ENCODE measurements at regions not wholly inside any gene's neighbourhood (a gene's known extent, or its start where the extent isn't known, plus 50 kb on each side); places are given as distances from the start of the nearest gene placed in this dataset.

DNA sequence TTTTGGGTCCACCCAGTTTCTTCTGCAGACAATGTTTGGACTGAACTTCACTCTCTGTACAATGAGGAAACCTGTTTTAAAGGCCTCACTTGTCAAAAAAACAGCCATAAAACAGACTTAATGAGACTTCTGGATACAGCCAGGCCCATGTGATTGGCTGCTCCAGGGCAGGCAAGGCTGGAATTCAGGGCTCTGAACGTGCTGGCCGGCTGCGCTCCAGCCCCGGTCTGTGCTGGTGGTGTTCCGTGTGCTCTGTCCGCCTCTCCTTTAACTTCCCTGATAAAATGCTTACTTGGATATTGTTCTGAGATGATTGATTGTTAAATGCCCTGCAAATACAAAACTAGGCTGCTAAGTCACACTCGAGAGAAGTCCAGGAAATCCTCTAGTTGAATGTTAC, 131.2 kb upstream of the KLF4 start:
- DNase-seq, result no peak

DNA sequence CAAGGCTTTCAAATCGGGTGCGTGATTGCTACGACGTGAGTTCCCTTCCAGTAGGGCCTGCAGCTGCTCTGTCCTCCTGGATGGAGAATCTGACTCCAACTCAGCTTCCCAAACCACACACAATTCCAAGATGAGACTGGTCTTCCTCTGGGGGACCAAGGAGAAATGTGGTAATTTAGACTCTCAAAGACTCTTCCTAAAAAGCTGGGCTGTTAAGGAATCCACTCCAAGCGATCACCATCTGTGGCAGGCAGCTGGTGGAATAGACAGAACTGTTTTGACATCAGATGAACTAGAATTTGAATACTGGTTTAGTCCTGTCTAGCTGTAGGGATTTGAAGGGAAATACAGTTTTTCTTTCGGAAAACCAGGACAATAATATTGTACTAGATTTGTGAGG, 130.7 kb upstream of the KLF4 start:
- DNase-seq, result no peak

DNA sequence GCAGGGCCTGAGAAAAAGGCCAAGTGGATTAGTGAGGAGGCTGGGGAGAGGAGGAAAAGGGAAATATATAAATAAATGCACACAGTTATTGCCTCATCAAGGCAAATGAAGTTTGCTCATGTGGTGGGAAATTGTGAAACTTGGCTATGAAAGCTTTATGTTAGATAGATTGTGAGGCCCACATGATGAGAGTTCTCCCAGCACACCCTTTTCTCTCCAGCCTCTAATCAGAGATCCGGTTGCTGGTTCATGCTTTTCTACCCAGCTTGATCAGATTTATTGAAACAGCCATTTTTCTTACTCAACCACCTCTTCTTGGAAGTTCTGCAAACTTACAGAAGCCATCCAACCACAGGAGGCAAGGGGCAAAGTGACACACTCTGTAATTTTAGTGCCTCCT, 125.8 kb upstream of the KLF4 start:
- DNase-seq, result peak; percentile 99

DNA sequence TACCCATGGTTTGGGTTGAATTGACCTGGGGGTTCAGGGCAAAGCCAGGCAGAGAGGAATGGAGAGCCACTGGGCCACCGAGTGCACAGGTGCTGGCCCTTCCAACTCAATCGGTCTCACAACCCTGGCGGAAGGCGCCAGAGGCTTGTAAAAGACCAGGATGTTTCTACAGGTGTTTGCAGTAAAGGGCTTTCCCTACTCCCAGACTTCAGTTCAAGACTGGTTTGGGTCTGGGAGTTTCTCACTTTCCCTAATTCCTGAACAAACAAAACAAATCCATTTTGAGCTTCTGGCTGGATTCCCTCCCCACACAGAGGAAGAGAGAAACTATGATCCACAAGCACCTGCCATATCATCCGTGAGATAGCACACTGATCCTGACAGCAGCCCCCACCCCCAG, 125.2 kb upstream of the KLF4 start:
- DNase-seq, result no peak

DNA sequence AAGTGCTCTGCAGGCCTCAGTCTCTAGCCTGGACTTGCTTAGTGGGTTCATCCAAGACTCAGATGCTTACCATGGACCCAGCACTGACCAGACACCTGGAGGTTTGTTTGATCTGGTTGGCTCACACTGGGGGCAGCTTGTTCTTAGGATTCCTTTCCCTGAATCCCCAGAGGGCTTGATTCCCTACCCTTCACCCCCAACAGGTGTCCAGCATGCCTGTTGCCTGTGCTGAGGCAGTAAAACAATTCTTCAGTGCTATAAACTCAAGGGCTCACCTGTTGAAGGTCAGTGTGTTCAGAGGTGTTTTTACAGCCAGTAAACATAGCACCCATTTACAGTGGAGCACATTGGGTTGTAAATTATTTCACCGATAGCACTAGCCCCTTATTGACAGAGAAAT, 123.8 kb upstream of the KLF4 start:
- DNase-seq, result no peak

DNA sequence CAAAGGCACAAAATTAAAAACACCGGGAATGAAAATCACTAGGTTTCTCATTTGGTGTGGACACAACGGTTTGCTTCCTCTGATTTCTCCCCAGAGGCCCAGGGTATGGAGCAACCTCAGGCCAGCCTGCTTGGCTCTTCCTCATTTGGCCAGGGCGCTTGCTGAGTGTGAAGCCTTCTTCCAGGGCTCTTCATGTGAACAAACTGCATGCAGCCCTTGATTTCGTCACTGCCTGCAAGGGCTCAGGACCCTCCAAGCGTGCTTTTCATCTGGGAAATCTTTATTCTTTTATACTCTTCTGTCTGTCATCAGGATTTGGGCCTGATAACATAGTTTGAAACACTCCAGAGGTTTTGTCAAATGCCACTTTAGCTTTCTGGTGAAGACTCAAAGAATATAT, 122.6 kb upstream of the KLF4 start:
- peak; percentile 95 for DNase-seq

DNA sequence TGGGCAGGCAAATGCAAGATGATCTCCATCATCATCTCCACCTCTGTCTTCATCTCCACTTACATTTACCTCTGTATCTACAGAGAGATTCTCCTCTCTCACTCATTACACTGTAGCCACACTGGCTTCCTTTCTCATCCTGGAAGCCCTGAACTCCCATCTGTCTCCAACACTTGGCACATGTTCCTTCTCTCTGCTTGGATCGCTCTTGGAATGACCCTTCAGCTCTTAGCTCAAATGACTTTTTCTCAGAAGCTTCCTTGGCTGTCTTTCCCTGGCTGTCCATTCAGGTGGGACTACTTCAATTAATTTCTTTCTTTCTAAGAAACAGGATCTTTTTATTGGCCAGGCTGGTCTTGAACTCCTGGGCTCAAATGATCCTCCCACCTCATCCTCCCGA, 120.0 kb upstream of the KLF4 start:
- DNase-seq, result no peak

DNA sequence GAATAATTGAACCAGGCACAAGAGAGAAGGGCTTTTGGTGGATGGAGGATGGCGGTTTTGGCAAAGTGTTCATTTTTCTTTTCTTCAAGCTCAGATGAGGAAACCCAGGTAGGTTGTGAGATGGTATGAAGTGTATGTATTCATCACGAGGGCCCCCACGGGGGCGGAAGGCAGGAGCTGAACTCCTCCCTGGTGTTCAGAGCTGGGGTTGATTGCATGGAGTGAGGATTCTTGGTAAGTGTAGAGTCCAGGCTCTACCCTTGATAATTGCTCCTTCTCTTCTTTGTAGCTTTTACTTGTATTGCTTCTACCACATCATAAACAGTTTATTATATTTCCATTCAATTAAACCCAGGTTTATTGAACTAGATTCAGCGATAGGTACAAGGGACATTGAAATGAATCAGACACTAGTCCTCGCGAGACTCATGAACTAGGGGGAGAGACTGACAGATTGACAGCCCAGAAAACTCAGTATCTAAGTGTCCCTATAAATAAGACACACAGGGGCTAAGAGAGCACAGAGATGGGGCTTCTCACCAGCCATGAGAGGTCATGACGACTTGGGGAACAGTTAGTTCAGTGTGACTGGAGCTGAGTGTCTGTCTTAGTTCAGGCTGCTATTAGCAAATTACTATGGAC, 116.7 kb upstream of the KLF4 start:
- DNase-seq, result no peak

DNA sequence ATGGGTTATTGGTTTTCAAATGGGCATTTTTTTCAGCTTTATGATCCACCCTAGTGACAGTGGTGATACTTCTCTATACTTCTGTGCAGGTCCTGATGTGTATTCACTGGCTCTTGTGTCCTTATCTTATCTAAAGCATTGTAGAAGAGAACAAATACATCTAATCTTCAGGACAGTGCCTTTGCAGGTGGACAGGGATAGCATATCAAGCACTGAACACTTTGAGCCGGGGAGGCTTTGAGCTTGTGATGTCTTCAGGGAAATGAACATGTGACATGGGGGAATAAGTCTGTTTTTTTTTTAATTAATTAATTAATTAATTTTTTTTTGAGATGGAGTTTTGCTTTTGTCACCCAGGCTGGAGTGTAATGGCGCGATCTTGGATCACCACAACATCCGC, 115.5 kb upstream of the KLF4 start:
- no peak for DNase-seq

DNA sequence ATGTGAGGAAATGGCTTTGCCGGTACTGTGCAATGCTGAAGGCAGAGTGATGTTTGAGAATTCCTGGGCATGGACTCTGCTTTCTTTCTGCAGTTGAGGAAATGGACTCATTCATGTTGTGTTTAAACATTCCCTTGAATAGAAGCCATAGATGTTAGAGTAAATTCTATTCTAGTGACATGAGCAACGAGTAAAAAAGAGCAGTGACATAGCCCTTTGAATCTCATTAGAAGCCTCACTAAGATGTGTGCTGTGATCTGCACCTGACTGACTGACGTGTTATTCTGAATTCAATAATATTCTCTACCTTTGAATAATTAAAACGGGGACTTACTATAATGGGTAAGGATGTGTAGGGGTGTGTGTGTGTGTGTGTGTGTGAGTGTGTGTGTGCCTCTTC, 113.7 kb upstream of the KLF4 start:
- no peak for DNase-seq

DNA sequence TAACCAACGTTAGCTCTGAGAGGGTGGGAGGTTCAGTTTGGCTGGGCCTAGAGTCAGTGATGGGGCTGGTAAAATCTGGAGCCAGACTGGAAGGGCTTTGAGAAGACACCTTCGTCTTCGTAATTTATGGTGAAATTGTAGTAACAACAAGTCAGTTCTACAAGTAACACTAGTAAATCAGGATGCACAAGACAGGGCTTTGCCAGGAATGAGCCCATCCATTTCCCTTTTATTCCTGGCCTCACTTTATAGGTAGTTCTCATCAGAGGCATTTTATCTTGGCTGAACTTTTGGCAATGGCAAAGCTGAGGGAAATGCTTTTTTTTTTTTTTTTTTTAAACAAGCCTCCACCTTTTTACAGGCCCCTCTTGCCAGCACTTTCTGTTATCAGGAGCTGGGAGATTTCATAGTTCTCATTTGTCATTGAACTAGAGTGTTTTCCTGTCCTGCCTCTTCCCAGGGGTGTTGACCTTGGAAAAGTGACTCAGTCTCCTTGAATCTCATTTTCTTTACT, 110.5 kb upstream of the KLF4 start:
- no peak for DNase-seq

DNA sequence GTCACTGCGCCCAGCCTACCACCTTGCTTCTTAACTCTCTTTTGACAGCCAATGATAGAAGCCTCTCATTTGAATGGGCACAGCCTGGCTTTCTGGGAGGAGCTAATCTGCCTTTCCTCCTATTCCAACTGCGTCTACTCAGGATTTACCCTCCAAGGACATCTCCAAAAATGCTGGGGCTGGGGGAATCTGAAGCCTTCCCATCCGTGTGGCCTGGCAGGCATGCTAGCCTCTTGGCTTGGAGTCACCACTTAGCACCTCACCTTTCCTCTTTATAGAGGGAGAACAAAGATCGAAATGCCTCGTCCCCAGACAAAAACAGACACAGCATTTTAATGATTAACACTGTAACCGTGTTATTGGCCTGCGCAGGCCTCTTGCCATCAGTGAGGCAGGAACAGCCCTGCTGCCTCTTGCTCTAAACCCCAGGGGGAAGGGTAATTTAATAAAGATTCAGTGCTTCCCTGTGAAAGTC, 108.2 kb upstream of the KLF4 start:
- DNase-seq, result no peak

DNA sequence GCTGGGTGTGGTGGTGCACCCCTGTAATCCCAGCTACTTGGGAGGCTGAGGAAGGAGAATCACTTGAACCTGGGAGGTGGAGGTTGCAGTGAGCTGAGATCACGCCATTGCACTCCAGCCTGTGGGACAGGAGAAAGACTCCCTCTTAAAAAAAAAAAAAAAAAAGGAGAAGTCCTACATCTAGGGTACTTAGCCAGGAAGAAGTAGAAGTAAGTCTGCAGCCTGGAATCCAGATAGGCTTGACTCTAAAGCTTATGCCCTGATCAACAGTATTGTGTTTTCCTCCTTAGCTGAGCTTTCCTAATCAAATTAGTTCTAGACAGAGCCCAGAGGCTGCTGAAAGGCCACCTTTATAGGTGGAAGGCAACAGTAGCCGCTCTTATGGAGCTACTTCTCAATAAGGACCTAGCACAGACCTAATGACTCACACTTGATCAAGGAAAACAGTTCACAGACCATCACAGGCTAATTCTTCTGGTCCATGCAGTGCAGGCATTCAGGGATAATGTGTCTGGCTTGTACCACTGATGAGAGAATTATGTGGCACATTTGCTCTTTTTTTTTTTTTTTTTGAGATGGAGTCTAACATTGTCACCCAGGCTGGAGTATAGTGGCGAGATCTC, 105.5 kb upstream of the KLF4 start:
- DNase-seq, result peak; percentile 53

DNA sequence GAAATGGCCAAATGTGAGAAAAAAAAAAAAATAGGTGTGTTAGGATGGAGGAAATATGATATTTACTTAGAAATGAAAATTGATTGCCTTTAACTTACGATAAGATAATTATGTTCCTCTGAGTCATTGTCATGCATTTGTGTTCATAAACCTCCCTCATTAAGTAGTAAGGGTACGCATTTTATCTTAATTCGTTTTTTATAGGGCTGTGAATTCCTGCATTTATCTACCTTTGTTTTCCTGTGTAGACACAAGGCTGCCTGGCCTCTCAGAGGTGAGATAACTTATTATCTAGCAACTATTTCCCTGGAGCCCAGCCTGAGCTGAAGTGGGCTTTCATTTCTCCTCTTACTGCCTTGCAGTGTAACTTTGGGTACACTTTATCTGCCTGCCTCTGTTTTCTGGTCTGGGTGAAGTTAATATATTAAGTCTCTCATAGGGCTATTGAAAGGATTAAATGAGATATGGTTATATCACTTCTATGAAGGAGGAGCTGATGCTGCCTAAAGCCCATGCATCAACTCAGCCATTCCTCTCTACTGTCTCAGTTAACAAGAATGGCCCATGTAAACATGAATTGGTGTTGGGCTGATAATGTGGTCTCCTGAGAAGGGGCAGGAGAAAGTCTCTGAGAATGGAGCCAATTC, 103.8 kb upstream of the KLF4 start:
- no peak for DNase-seq

DNA sequence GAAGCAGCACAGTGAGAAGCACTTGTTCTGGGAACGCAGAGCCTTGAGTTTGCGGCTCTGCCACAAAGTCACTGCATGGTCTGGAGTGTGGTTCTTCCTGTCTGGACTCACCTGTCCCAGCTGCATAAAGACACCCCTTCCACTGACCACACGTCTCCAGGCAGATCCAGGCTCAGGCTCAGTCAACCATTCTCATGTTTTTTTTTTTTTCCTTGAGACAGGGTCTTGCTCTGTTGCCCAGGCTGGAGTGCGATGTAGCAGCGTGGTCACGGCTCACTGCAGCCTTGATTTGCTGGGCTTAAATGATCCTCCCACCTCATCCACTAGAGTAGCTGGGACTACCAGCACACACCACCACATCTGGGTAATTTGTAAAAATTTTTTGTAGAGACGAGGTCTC, 102.9 kb upstream of the KLF4 start:
- no peak for DNase-seq

DNA sequence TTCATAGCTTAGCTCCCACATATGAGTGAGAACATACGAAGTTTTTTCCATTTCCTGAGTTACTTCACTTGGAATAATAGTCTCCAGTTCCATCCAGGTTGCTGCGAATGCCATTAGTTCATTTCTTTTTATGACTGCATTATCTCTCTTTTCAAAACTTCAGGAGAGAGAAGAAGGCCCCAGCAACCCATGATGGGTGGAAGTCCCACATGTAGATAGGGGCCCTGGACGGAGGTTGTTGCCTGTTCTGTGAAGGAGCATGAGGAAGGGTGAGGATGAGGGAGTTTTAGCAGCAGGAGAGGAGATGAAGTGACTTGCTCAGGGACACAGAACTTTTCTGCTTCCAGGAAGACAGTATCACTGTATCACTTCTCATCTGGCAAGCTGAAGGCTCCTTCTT, 102.2 kb upstream of the KLF4 start:
- no peak for DNase-seq

DNA sequence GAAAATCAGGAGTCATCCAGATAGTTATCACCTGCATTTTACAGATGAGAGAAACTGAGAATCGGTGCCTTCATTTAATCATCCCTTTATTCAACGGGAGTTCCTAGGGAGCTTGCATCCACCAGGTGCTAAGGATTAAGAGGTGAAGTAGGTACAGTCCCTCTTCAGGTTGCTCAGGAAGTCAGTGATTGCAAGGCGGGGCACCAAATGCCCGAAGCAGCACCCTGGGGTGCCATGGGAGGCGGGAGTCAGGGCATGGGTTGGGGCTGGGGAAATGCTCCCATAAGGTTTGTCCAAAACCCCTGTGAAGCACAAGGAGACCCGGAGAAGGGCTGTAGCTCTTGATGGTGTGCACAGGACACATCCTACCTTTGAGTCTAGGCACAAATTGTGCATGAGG, 98.8 kb upstream of the KLF4 start:
- DNase-seq, result no peak

DNA sequence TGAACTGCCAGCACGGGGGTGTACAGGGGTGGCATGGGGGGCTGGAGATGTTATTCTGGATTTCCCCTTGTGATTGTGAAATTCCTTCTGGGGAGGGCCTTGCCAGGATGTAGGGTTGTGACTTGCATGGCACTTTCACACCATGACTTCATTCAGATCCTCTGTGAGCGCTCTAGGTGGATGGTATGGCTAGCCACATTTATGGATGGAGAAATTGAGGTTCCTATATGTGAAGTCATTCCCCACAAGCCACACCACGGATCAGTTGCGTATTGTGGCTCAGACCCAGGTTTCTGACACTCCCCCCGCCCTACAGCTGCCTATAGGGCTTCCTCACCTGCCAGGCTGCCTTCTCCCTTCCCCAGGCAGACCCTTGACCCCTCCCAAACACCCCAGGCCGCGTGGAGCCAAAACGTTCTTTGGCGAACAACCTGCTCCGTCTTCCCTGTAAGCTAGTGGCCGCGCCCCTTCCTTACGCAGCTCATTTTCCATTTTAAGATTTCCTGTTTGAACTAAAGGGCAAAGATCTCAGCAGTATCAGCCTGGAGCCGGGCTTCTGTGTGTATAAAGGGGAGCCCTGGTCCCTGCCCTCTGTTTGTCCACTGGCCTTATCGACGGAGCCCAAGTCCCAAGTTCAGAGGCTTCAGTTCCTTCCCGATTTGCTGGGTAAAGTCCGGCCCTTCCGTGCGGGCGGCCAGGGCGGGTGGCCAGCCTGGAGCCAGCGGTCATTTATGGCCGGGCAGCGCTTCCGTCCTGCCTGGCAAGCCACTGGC, 97.8 kb upstream of the KLF4 start:
- peak; percentile 72 for DNase-seq

DNA sequence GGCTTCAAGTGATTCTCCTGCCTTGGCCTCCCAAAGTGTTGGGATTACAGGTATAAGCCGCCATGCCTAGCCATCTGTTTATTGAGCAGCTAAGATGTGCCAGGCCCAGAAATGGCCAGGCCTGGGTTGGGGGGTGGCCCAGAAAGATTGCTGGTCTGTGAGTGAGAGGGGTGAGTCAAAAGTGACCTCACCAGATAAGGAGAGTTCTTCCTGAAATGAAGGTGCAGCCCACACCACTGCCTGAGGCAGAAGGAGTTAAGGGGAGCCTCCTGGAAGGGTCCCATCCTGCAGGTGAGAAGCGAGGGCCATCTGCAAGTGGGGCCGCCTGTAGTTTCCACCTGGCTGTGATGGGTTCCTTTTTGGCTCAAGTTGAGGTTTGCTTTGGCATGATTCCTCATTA, 96.9 kb upstream of the KLF4 start:
- DNase-seq, result no peak

DNA sequence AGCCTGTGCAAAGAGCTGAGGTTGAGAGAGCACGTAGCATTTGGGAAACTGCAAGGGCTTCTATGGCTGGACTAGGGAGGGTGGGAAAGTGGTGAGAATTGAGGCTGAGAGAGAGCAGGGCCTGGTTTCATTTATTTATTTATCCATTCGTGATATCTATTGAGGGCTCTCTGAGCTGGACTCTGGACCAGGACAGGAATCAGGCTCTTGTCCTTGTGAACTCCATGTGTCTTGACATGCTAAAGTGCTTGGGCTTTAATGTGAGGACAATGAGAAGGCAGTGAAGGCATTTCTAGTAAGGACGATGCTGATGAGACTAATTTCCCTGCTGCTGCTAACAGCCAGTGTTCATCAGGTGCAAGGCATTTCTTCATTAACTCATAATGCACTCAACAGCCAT, 95.9 kb upstream of the KLF4 start:
- DNase-seq, result no peak

DNA sequence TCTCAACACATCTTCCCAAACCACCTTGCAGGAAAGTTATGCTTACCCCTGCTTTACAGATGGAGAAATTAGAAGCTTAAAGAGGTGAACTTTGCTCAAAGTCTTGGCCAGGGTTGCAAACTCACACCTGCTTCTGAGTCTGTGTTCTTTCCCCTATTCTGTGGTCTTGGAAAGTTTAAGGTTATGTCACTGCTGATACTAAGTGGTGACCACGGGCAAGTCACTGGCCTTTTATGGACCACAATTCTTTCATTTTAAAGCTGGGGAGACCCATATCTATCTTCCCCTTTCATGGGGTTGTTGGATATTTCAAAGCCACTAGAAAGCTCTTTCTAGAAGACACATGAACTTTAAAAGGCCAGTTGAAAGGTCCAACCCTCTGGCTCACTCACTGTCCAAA, 95.4 kb upstream of the KLF4 start:
- peak; percentile 9 for DNase-seq

DNA sequence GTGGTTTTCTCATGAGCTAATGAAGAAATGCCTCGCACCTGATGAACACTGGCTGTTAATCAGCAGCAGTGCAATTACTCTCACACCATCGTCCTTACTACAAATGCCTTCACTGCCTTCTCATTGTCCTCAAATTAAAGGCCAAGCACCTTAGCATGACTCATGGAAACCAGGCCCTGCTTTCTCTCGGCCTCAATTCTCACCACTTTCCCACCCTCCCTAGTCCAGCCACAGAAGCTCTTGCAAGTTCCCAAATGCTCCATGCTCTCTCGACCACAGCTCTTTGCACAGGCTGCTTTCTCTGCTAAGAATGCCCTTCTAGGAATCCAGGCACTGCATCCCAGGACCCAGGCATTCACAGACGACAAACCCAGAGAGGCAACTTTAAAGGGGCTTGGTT, 94.6 kb upstream of the KLF4 start:
- peak; percentile 27 for DNase-seq

DNA sequence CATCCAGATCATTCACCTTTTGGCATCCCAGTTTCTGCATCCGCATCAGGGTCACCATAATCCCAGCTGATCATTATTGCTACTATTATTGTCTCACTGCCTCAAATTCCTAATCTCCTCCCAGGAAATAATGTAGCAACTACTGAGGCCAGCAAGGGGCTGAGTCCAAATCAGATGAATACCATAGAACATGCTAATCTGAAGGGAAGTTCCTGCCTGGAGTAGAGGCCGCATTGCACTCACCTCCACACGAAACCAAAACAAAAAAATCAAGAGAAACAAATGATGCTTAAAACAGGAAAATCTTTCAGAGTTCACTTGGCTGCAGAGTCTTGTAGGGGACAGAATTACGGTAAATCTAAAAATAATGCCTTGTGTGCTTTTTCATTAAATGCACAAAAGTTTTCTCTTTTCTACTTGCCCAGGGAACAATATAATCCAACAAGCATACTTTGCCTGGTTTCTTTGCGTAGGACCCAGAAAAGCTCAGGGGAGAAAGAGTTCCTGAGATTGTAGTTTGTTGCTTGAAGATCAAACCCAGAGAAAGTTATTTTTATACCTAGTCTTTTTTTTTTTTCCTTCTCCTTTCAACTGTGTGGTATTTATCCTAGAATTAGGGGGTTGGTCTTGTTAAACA, 87.7 kb upstream of the KLF4 start:
- no peak for DNase-seq
